GM12878 (cell line): ENCODE measurements at regions not wholly inside any gene's neighbourhood (a gene's known extent, or its start where the extent isn't known, plus 50 kb on each side); places are given as distances from the start of the nearest gene placed in this dataset.

Source experiments
- ATF2 ChIP-seq: IDR thresholded peaks from 2 replicates; pipeline ENCODE4 v1.6.1; 2012; ENCODE audit warnings: low read length, inconsistent platforms
- CTCF ChIP-seq, 3 experiments: IDR thresholded peaks in 2 of 3; conservative IDR thresholded peaks in 1 of 3; 2 replicates each; pipeline ENCODE4 v1.5.1; 2011; ENCODE audit warnings: low read depth in 3 of 3, low read length in 3 of 3, mild to moderate bottlenecking in 3 of 3, control low read depth in 2 of 3, moderate library complexity in 2 of 3, inconsistent platforms in 1 of 3, mixed read lengths in 1 of 3; ENCODE audit not compliant: control insufficient read depth in 2 of 3, insufficient read depth in 1 of 3; ENCODE audit errors: extremely low read depth in 1 of 3
- E2F4 ChIP-seq: IDR thresholded peaks from 2 replicates; pipeline ENCODE4 v1.6.1; 2012; ENCODE audit warnings: low read depth, low read length, improper control_type of control experiment
- ESRRA ChIP-seq: IDR thresholded peaks from 2 replicates; pipeline ENCODE4 v1.6.1; 2012; ENCODE audit warnings: mild to moderate bottlenecking, low read length, improper control_type of control experiment
- FOS ChIP-seq: IDR thresholded peaks from 3 replicates; pipeline ENCODE4 v1.6.1; 2011; ENCODE audit warnings: borderline replicate concordance; ENCODE audit not compliant: insufficient read length; ENCODE audit errors: extremely low read depth
- HDAC2 ChIP-seq: fragments of 200-600 bp; sonication (generic); IDR thresholded peaks from 2 replicates; pipeline ENCODE4 v1.6.1; 2017
- NFIC ChIP-seq: IDR thresholded peaks from 2 replicates; pipeline ENCODE4 v1.6.1; 2012; ENCODE audit warnings: low read depth, mild to moderate bottlenecking, inconsistent platforms, low read length, moderate library complexity
- POLR2AphosphoS5 ChIP-seq: IDR thresholded peaks from 2 replicates; pipeline ENCODE4 v1.6.1; 2011; ENCODE audit warnings: mild to moderate bottlenecking, low read length, inconsistent platforms
- SMC3 ChIP-seq: IDR thresholded peaks from 2 replicates; pipeline ENCODE4 v1.6.1; 2011; ENCODE audit warnings: low read length, improper control_type of control experiment, borderline replicate concordance
- YY1 ChIP-seq: IDR thresholded peaks from 2 replicates; pipeline ENCODE4 v1.6.1; 2011; ENCODE audit warnings: low read depth, mild to moderate bottlenecking, low read length
- ZNF217 ChIP-seq: fragments of 450-650 bp; IDR thresholded peaks from 2 replicates; pipeline ENCODE4 v1.6.1; 2017; ENCODE audit warnings: antibody characterized with exemption, mild to moderate bottlenecking
- ZNF687 ChIP-seq: fragments of 450-650 bp; IDR thresholded peaks from 2 replicates; pipeline ENCODE4 v1.6.1; 2017; ENCODE audit warnings: mild to moderate bottlenecking, moderate library complexity
- TF ChIP-seq, protein P1 (sequence below): IDR thresholded peaks from 2 replicates; pipeline ENCODE4 v1.6.1; 2011; ENCODE audit warnings: borderline replicate concordance, low read depth, mild to moderate bottlenecking, moderate library complexity, mixed read lengths, low read length; ENCODE audit not compliant: insufficient read depth; ENCODE audit errors: extremely low read length
- TF ChIP-seq, protein P2 (sequence below): fragments of 450-650 bp; IDR thresholded peaks from 2 replicates; pipeline ENCODE4 v1.6.1; 2017; ENCODE audit warnings: borderline replicate concordance

GRCh38 chr13:105817498-105817897 lies 718.0 kb downstream of the EFNB2 start:
- TF ChIP-seq HDAC2, result no peak
- TF ChIP-seq, protein P1, sequence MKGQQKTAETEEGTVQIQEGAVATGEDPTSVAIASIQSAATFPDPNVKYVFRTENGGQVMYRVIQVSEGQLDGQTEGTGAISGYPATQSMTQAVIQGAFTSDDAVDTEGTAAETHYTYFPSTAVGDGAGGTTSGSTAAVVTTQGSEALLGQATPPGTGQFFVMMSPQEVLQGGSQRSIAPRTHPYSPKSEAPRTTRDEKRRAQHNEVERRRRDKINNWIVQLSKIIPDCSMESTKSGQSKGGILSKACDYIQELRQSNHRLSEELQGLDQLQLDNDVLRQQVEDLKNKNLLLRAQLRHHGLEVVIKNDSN, result no peak
- TF ChIP-seq FOS, result no peak
- no peak for TF ChIP-seq NFIC
- TF ChIP-seq ATF2, result no peak
- TF ChIP-seq E2F4, result no peak
- TF ChIP-seq ZNF687, result no peak
- no peak for TF ChIP-seq ZNF217
- no peak for TF ChIP-seq ESRRA
- TF ChIP-seq, protein P2, sequence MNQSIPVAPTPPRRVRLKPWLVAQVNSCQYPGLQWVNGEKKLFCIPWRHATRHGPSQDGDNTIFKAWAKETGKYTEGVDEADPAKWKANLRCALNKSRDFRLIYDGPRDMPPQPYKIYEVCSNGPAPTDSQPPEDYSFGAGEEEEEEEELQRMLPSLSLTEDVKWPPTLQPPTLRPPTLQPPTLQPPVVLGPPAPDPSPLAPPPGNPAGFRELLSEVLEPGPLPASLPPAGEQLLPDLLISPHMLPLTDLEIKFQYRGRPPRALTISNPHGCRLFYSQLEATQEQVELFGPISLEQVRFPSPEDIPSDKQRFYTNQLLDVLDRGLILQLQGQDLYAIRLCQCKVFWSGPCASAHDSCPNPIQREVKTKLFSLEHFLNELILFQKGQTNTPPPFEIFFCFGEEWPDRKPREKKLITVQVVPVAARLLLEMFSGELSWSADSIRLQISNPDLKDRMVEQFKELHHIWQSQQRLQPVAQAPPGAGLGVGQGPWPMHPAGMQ, result no peak
- no peak for TF ChIP-seq CTCF (IDR thresholded peaks at IDR 0.05 in 2 of 3, conservative IDR thresholded peaks at IDR 0.05 in 1 of 3; ENCODE audit: control insufficient read depth in 2 of 3, extremely low read depth in 1 of 3, insufficient read depth in 1 of 3, low read depth in 3 of 3, low read length in 3 of 3)
- no peak for TF ChIP-seq SMC3
- TF ChIP-seq POLR2AphosphoS5, result no peak
- no peak for TF ChIP-seq YY1
